Right lobe of liver (tissue), 6 donors: ENCODE measurements at regions not wholly inside any gene's neighbourhood (a gene's known extent, or its start where the extent isn't known, plus 50 kb on each side); places are given as distances from the start of the nearest gene placed in this dataset.

Experiments used
- ATAC-seq, 4 donors: fragments of 200-7000 bp; cut with Tn5 transposase; one replicate each; pipeline ENCODE4 v1.9.1; 2020; ENCODE audit warnings: mild to moderate bottlenecking in 4 of 4, moderate library complexity in 4 of 4
- DNase-seq, 3 donors: peaks; one replicate each; pipeline ENCODE4 v3.0.0-alpha.2; 2020
- H3K27ac ChIP-seq, 3 donors: fragments of 200-600 bp; one replicate each; pipeline ENCODE4 v1.8.0; 2022
- H3K27me3 ChIP-seq, 2 donors: fragments of 200-600 bp; one replicate each; pipeline ENCODE4 v1.8.0; 2022
- H3K36me3 ChIP-seq, 4 donors: fragments of 200-600 bp; sonication (generic) in 1 of 4; one replicate each; pipeline versions ENCODE4 v1.5.1 to v1.8.0; 2017 to 2022; ENCODE audit warnings: control low read depth in 1 of 4
- H3K4me1 ChIP-seq, 4 donors: fragments of 200-600 bp; sonication (generic) in 1 of 4; one replicate each; pipeline versions ENCODE4 v1.5.1 to v1.8.0; 2017 to 2022; ENCODE audit warnings: control low read depth in 1 of 4
- H3K4me3 ChIP-seq, 3 donors: fragments of 200-600 bp; one replicate each; pipeline ENCODE4 v1.8.0; 2022
- H3K9me3 ChIP-seq, 4 donors: fragments of 200-600 bp; sonication (generic) in 1 of 4; one replicate each; pipeline versions ENCODE4 v1.5.1 to v1.8.0; 2017 to 2022; ENCODE audit warnings: control low read depth in 1 of 4
- POLR2A ChIP-seq: fragments of 450-650 bp; IDR thresholded peaks from one replicate; pipeline ENCODE4 v1.6.1; 2017; ENCODE audit warnings: antibody characterized with exemption, mild to moderate bottlenecking
- WGBS: methylation state at CpG from one replicate; pipeline ENCODE4 v1.1.6; 2018; ENCODE audit warnings: low coverage, low lambda C conversion rate; ENCODE audit not compliant: insufficient coverage; ENCODE audit errors: missing lambda C conversion rate; 5-methylcytosine and 5-hydroxymethylcytosine counted together
- intact Hi-C, 2 donors: fragments of 100-400 bp; cut with DNase I; formaldehyde crosslinking; loops; one replicate each; pipeline versions ENCODE4 v1.11.2 to v1.14.1; 2022
- TF ChIP-seq, protein P1 (sequence below), 4 donors: fragments of 200-600 bp in 3 of 4; fragments of 450-650 bp in 1 of 4; IDR thresholded peaks; one replicate each; pipeline versions ENCODE4 v1.5.1 to v1.8.0; 2016 to 2022; ENCODE audit warnings: antibody characterized with exemption in 4 of 4, mild to moderate bottlenecking in 2 of 4
- donor health status: DM: no; HTN: yes; CAD: no.
- donor health status: DM: no; HTN: no; CAD: no.
- donor health status: DM: no; HTN: no; CAD: no.
- donor health status: DM: no; HTN: yes; CAD: no.
- donor health status: DM: no; HTN: yes; CAD: no.

DNA sequence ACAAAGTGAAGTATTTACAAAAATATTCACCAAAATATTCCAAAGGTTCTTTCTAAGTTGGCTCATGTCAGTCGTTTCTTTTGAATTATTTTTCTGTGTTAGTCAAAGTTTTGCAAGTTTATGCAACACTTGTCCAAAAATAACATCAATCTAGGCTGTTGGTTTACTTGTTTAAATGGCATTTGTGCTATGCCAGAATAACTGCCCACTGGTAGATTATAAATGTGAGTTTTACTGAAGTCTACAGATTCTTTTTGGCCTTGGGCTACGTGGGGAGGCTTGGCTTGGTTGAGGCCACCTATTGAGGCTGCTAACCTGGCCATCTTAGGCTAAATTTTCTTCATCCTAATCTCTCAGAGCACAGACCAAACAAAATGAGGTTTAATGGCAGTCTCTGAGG lies 1091.9 kb upstream of the RAG2 start:
- intact Hi-C loops, result no loop called here
- Histone ChIP-seq H3K36me3 (no peaks in the 10 kb centered on the region), H3K4me1 (no peaks in the 10 kb centered on the region), H3K4me3 (no peak overlapping the region), H3K27me3 (no peaks in the 10 kb centered on the region), H3K27ac (no peak overlapping the region), H3K9me3 (no peaks in the 10 kb centered on the region)
- WGBS, result 18% methylated on average over 2 of the region's 2 CpGs
- DNase-seq, result no peak
- no peak for ATAC-seq
- TF ChIP-seq, protein P1, sequence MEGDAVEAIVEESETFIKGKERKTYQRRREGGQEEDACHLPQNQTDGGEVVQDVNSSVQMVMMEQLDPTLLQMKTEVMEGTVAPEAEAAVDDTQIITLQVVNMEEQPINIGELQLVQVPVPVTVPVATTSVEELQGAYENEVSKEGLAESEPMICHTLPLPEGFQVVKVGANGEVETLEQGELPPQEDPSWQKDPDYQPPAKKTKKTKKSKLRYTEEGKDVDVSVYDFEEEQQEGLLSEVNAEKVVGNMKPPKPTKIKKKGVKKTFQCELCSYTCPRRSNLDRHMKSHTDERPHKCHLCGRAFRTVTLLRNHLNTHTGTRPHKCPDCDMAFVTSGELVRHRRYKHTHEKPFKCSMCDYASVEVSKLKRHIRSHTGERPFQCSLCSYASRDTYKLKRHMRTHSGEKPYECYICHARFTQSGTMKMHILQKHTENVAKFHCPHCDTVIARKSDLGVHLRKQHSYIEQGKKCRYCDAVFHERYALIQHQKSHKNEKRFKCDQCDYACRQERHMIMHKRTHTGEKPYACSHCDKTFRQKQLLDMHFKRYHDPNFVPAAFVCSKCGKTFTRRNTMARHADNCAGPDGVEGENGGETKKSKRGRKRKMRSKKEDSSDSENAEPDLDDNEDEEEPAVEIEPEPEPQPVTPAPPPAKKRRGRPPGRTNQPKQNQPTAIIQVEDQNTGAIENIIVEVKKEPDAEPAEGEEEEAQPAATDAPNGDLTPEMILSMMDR (IDR thresholded peaks at IDR 0.05), result no peak
- no peak for TF ChIP-seq POLR2A

DNA sequence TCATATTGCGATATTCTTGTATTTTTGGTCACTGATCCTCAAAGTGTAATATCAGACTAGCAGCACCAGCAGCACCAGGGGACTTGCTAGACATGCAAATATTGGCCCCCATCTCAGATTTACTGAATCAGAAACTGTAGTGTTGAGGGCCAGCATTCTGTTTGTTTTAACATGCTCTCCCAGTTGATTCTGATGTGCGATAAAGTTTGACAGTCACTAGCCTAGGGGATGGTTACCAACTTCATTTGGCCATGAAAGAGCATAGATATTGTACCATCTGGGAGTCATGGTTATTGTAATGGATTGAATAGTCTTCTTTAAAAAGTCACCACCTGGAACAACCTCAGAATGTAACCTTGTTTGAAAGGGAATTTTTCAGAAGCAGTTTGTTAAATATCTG lies 1090.4 kb upstream of the RAG2 start:
- WGBS, result 46% methylated on average over 2 of the region's 2 CpGs
- TF ChIP-seq POLR2A, result no peak
- ATAC-seq (no peak), DNase-seq (no peak)
- no peak overlapping the region for H3K4me3 ChIP-seq
- H3K27me3 ChIP-seq, result no peaks in the 10 kb centered on the region
- no peak overlapping the region for H3K27ac ChIP-seq
- H3K36me3 ChIP-seq, result no peaks in the 10 kb centered on the region
- intact Hi-C loops, result no loop called here
- H3K9me3 ChIP-seq, result no peaks in the 10 kb centered on the region
- H3K4me1 ChIP-seq, result no peaks in the 10 kb centered on the region

DNA sequence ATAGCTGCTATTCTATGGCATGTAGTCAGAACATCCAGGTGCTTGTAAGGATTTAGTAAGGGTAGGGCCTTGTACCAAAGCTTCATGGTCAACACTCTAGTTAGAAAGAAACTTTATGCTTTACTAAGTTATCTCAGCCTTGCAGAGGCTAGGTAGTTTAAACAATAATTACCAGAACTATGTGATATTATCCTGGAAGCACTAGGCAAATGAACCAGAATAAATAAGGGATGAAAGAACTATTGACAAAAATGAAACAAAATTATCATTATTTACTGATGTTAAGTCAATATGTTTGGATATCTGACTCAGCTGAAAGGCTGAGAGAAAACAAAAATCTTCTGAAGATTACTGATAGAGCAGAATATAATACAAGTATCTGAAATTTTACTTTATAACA lies 1089.1 kb upstream of the RAG2 start:
- no peaks in the 10 kb centered on the region for H3K27me3 ChIP-seq
- DNase-seq, result no peak
- no peaks in the 10 kb centered on the region for H3K9me3 ChIP-seq
- no peak for ATAC-seq
- no peaks in the 10 kb centered on the region for H3K36me3 ChIP-seq
- no peak for TF ChIP-seq POLR2A
- H3K4me1 ChIP-seq, result no peaks in the 10 kb centered on the region
- no peak overlapping the region for H3K27ac ChIP-seq
- intact Hi-C loops, result no loop called here
- no peak overlapping the region for H3K4me3 ChIP-seq

DNA sequence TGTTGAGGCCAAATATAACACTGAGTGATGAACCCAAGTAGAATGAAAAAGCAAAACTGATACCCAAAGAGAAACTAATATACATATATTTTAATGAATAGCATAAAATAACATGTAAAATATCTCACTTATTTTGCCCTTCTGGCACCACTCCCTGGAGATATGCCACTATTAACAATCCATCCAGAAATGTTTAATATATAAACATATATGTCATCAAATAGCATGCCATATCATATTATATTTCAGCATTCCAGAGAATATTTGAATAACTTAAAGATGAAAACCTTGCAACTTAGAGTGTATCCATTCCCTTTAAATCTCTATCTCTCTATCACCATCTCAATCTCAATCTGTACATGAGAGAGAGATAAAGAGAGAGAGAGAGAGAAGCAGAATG lies 1073.3 kb upstream of the RAG2 start:
- Histone ChIP-seq H3K4me3 (no peak overlapping the region), H3K36me3 (no peaks in the 10 kb centered on the region), H3K27ac (no peak overlapping the region), H3K4me1 (no peaks in the 10 kb centered on the region), H3K9me3 (no peaks in the 10 kb centered on the region), H3K27me3 (no peaks in the 10 kb centered on the region)
- TF ChIP-seq, protein P1 (IDR thresholded peaks at IDR 0.05), result no peak
- TF ChIP-seq POLR2A, result no peak
- intact Hi-C loops, result no loop called here
- DNase-seq (no peak), ATAC-seq (no peak)

DNA sequence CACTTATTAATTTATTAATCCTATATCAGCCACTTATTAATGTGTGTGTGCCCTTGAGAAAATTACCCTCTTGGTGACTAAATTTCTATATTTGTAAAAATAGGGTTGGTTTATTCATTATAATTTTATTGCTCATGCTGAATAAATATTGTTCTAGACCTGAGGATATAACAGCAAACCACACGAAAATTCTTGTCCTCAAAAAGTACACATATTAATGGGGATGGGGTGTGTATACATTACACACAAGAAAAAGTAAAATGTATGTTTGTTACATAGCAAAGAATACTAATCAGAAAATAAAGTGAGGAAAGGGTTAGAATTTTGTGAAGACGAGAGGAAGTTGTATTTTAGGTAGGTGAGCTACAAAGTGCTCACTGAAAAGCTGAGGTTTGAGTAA lies 1068.9 kb upstream of the RAG2 start:
- WGBS, result 18% methylated on average over 2 of the region's 2 CpGs
- Histone ChIP-seq H3K36me3 (no peaks in the 10 kb centered on the region), H3K4me1 (no peaks in the 10 kb centered on the region), H3K27me3 (no peaks in the 10 kb centered on the region), H3K9me3 (no peaks in the 10 kb centered on the region), H3K27ac (no peak overlapping the region), H3K4me3 (no peak overlapping the region)
- ATAC-seq (no peak), DNase-seq (no peak)
- intact Hi-C loops, result no loop called here
- TF ChIP-seq, protein P1 (IDR thresholded peaks at IDR 0.05), result no peak
- no peak for TF ChIP-seq POLR2A

DNA sequence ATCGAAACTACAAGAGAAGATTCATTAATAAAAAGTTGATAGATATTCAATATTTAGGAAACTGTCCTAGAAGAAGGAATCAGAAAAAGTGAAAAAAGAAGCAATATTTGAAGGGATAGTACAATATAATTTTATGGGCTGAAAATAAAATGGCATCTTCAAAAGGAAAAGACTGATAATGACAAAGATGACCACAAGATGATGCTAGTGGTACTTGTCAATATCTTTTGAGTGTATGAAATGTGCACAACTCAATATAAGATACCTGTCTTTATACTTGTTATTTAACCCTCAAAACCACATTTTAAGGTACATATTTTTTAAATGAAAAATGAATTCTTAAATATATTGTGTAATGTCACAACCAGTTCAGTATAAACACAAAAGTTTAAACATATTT lies 1059.6 kb upstream of the RAG2 start:
- Histone ChIP-seq H3K36me3 (no peaks in the 10 kb centered on the region), H3K4me1 (no peaks in the 10 kb centered on the region), H3K27me3 (no peaks in the 10 kb centered on the region), H3K4me3 (no peak overlapping the region), H3K27ac (no peak overlapping the region), H3K9me3 (no peaks in the 10 kb centered on the region)
- no peak for TF ChIP-seq POLR2A
- TF ChIP-seq, protein P1 (IDR thresholded peaks at IDR 0.05), result no peak
- ATAC-seq, result no peak
- 73% methylated on average over 1 of the region's 1 CpG for WGBS
- intact Hi-C loops, result no loop called here
- DNase-seq, result no peak
